Activated T-cell treated with anti-CD3 and anti-CD28 coated beads, Interleukin-2, amount 50 U/mL, for 4 hours (primary cell): ENCODE measurements at regions not wholly inside any gene's neighbourhood (a gene's known extent, or its start where the extent isn't known, plus 50 kb on each side); places are given as distances from the start of the nearest gene placed in this dataset.

Source experiments
- ATAC-seq, 2 donors: fragments of 200-7000 bp; cut with Tn5 transposase; one replicate each; pipeline ENCODE4 v1.10.0; 2021
- DNase-seq: peaks from one replicate; pipeline ENCODE4 v3.0.0-alpha.2; 2020
- H3K27me3 Mint-ChIP-seq: one replicate; pipeline ENCODE4 v1.8.0; 2021; ENCODE audit warnings: low read depth, mixed read lengths
- H3K36me3 Mint-ChIP-seq: one replicate; pipeline ENCODE4 v1.8.0; 2022; ENCODE audit warnings: mixed read lengths; ENCODE audit not compliant: insufficient read depth
- H3K4me1 Mint-ChIP-seq: one replicate; pipeline ENCODE4 v1.8.0; 2021; ENCODE audit warnings: low read depth, mixed read lengths
- H3K4me3 Mint-ChIP-seq: one replicate; pipeline ENCODE4 v1.8.0; 2021; ENCODE audit warnings: mild to moderate bottlenecking, moderate library complexity, mixed read lengths
- H3K9me3 Mint-ChIP-seq: one replicate; pipeline ENCODE4 v1.8.0; 2021; ENCODE audit warnings: mixed read lengths

DNA sequence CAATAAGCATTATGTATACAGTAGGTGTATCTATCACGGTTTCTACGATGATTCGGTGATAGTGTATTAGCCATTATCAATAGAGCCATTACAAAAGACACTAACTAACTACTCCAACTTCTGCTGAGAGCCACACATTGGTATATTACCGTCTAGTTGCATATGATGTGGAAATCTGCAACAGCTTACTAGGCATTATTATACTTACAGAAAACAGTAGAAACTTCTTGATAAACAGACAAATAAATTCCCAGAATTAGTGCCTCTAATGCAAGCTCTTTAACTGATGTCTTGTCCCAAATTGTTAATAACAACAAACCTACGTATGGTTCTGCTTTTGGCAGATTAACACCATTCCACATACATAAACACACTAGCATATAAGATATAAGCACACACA, 1923.0 kb upstream of the PIK3C3 start:
- peaks cover 6% of the 10 kb centered on the region for H3K9me3 Mint-ChIP-seq
- H3K4me3 Mint-ChIP-seq = no peak overlapping the region
- no peaks in the 10 kb centered on the region for H3K4me1 Mint-ChIP-seq
- H3K36me3 Mint-ChIP-seq = no peaks in the 10 kb centered on the region
- DNase-seq (no peak), ATAC-seq (no peak)
- H3K27me3 Mint-ChIP-seq = no peaks in the 10 kb centered on the region

- ATAC-seq = no peak
- no peaks in the 10 kb centered on the region for H3K36me3 Mint-ChIP-seq
- no peaks in the 10 kb centered on the region for H3K27me3 Mint-ChIP-seq
- peaks cover 6% of the 10 kb centered on the region for H3K9me3 Mint-ChIP-seq
- no peak overlapping the region for H3K4me3 Mint-ChIP-seq
- H3K4me1 Mint-ChIP-seq = no peaks in the 10 kb centered on the region
- no peak for DNase-seq
Measured at GRCh38 chr18:40031435-40031834, 1923.6 kb upstream of the PIK3C3 start.

DNA sequence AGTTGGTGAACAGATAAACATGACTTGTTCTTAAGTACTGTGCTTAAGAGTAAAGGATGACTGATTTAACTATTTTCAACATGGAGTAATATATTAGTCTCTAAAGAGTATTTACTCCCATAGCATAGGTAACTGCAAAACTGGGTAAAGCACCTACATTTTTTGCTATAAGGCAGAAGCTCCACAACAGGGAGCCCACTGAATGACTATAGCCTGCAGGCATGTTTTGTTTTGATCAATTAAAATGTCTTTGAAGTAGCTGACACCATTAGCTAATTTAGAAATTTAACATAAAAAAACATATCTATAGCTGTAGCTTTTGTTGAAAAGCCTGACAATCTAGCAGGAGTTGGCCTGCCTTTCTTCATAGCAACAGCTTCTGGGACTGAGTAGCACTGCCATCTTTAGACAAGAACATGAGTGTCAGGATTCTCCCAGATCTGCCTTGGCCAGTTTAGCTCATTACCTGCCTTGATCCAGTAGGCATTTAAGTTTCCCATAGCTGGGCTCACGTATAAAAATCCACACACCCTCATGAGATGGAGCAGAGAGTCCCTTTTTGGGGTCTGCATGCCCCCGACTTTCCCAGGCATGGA, 1935.1 kb upstream of the PIK3C3 start:
- no peak overlapping the region for H3K4me3 Mint-ChIP-seq
- DNase-seq (no peak), ATAC-seq (no peak)
- H3K9me3 Mint-ChIP-seq = peaks cover 16% of the 10 kb centered on the region
- no peaks in the 10 kb centered on the region for H3K4me1 Mint-ChIP-seq
- no peaks in the 10 kb centered on the region for H3K27me3 Mint-ChIP-seq
- no peaks in the 10 kb centered on the region for H3K36me3 Mint-ChIP-seq

- H3K4me1 Mint-ChIP-seq = no peaks in the 10 kb centered on the region
- no peaks in the 10 kb centered on the region for H3K27me3 Mint-ChIP-seq
- no peak overlapping the region for H3K4me3 Mint-ChIP-seq
- ATAC-seq (no peak), DNase-seq (no peak)
- peaks cover 16% of the 10 kb centered on the region for H3K9me3 Mint-ChIP-seq
- no peaks in the 10 kb centered on the region for H3K36me3 Mint-ChIP-seq
Measured at GRCh38 chr18:40018266-40018665, 1936.8 kb upstream of the PIK3C3 start.

DNA sequence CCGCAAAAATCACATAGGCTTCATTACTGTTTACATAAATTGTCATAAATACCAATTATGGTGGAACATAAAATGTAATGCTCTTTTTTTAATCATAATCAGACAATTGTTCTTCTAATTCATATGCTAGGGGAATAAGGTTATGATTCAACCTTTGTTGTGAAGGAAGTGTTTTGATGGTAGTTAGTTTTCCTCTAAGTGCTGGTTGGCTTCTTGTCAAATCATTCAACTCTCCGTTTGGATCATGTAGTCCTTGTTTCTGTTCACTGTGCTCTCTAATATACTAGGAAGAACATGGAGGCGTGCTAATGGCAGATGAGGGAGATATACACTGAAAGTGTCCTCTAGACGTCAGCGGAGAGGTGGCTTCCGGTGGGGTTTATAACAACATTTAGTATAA, 1938.0 kb upstream of the PIK3C3 start:
- no peak overlapping the region for H3K4me3 Mint-ChIP-seq
- DNase-seq = no peak
- no peaks in the 10 kb centered on the region for H3K36me3 Mint-ChIP-seq
- no peak for ATAC-seq
- no peaks in the 10 kb centered on the region for H3K27me3 Mint-ChIP-seq
- peaks cover 9% of the 10 kb centered on the region for H3K9me3 Mint-ChIP-seq
- no peaks in the 10 kb centered on the region for H3K4me1 Mint-ChIP-seq

GRCh38 chr18:40016405-40016804, 1938.6 kb upstream of the PIK3C3 start:
- Mint-ChIP-seq H3K4me3 (no peak overlapping the region), H3K27me3 (no peaks in the 10 kb centered on the region), H3K36me3 (no peaks in the 10 kb centered on the region), H3K4me1 (no peaks in the 10 kb centered on the region), H3K9me3 (peaks cover 8% of the 10 kb centered on the region)
- ATAC-seq (no peak), DNase-seq (no peak)

GRCh38 chr18:40013001-40013609, 1941.9 kb upstream of the PIK3C3 start:
- no peak for ATAC-seq
- H3K4me3 Mint-ChIP-seq = no peak overlapping the region
- no peaks in the 10 kb centered on the region for H3K36me3 Mint-ChIP-seq
- peaks cover 10% of the 10 kb centered on the region for H3K9me3 Mint-ChIP-seq
- DNase-seq = no peak
- no peaks in the 10 kb centered on the region for H3K27me3 Mint-ChIP-seq
- H3K4me1 Mint-ChIP-seq = no peaks in the 10 kb centered on the region

DNA sequence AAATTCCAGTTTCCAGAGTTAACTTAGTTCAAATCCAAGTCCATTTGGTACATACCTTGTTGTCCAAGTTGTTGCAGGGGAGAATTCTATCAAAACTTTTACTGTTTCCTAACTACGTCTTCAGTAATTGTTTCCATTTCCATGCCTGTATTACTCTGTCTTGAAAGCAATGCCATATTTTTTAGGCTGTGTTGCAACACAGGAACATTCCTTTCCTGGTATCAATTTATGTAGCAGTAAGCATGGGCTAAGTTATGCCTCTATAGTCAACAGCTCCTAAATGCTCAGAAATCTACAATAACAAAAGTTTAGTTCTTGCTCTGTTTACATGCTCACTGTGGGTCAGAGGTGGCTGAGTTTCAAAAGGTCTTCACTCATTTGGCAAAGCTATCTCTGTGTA, 1943.8 kb upstream of the PIK3C3 start:
- H3K36me3 Mint-ChIP-seq = no peaks in the 10 kb centered on the region
- H3K9me3 Mint-ChIP-seq = peaks cover 10% of the 10 kb centered on the region
- H3K27me3 Mint-ChIP-seq = no peaks in the 10 kb centered on the region
- H3K4me1 Mint-ChIP-seq = no peaks in the 10 kb centered on the region
- ATAC-seq (no peak), DNase-seq (no peak)
- no peak overlapping the region for H3K4me3 Mint-ChIP-seq

DNA sequence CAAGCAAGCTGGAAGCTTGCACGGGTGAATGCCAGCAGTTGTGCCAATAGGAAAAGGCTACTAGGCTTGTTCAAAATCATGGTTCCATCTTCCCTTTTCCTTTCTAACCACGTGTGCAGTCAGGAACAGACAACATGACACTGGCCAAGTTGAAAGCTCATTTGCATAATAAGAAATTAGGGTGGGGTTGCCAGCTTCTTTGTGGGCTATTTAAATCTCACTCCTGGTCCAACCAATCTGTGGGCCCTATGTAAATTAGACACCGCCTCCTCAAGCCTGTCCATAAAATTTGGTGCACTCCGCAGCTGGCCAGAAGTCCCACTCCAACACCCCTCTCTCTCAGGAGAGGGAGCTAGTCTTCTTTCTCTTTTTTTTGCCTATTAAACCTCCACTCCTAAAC, 1948.4 kb upstream of the PIK3C3 start:
- Mint-ChIP-seq H3K4me3 (no peak overlapping the region), H3K4me1 (no peaks in the 10 kb centered on the region), H3K27me3 (no peaks in the 10 kb centered on the region), H3K9me3 (peaks cover 19% of the 10 kb centered on the region), H3K36me3 (no peaks in the 10 kb centered on the region)
- DNase-seq (no peak), ATAC-seq (no peak)

GRCh38 chr18:40004246-40004645, 1950.8 kb upstream of the PIK3C3 start:
- H3K4me1 Mint-ChIP-seq = no peaks in the 10 kb centered on the region

DNA sequence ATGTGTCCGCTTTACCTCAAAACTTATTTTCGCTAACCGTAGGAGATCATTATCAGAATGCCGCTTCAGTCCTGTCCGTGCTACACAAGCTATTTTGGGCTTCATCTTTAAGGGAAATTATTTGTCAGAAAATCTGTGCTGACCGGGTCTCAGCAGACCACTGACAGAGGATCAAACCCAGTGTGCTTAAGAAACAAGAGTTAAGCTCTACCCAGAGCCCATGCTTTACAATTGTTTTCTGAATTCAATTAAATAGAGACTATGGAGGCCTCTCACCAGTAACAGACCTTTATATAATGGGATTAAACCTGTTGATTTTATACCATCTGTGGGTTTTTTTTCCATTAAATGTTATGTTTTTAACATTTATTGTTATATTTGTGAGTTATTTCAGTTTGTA, 1956.7 kb upstream of the PIK3C3 start:
- Mint-ChIP-seq H3K4me1 (no peaks in the 10 kb centered on the region), H3K4me3 (no peak overlapping the region), H3K9me3 (peaks cover 14% of the 10 kb centered on the region), H3K27me3 (no peaks in the 10 kb centered on the region), H3K36me3 (no peaks in the 10 kb centered on the region)
- ATAC-seq = no peak
- no peak for DNase-seq

More at GRCh38 chr18:40004246-40004645, 1950.8 kb upstream of the PIK3C3 start:
- H3K4me3 Mint-ChIP-seq = no peak overlapping the region
- H3K36me3 Mint-ChIP-seq = no peaks in the 10 kb centered on the region
- DNase-seq = no peak
- H3K9me3 Mint-ChIP-seq = peaks cover 9% of the 10 kb centered on the region
- no peak for ATAC-seq
- no peaks in the 10 kb centered on the region for H3K27me3 Mint-ChIP-seq

DNA sequence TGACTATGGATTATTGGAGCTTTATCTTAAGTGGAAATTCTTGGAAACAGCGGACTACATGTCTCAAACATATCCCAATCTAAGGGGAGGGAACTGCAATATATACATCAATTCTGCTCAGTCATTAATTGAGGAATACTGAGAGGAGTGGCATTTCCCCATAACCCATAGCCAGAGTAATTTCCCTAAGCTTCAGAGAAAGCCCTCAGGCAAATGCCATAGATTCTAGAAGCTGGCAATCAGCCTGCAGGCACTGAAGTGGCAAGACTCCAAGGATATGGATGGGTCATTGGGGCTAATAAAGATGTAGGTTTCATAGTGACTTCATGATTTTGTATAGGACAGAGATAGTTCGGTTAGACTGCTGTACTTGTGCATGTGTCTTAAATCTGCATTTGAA, 1960.5 kb upstream of the PIK3C3 start:
- Mint-ChIP-seq H3K27me3 (no peaks in the 10 kb centered on the region), H3K4me3 (no peak overlapping the region), H3K36me3 (no peaks in the 10 kb centered on the region), H3K9me3 (peaks cover 12% of the 10 kb centered on the region), H3K4me1 (no peaks in the 10 kb centered on the region)
- DNase-seq (no peak), ATAC-seq (no peak)

GRCh38 chr18:39991696-39992265, 1963.3 kb upstream of the PIK3C3 start:
- H3K9me3 Mint-ChIP-seq = peaks cover 11% of the 10 kb centered on the region
- H3K27me3 Mint-ChIP-seq = no peaks in the 10 kb centered on the region
- no peaks in the 10 kb centered on the region for H3K4me1 Mint-ChIP-seq
- H3K4me3 Mint-ChIP-seq = no peak overlapping the region
- ATAC-seq (no peak), DNase-seq (no peak)
- H3K36me3 Mint-ChIP-seq = no peaks in the 10 kb centered on the region

DNA sequence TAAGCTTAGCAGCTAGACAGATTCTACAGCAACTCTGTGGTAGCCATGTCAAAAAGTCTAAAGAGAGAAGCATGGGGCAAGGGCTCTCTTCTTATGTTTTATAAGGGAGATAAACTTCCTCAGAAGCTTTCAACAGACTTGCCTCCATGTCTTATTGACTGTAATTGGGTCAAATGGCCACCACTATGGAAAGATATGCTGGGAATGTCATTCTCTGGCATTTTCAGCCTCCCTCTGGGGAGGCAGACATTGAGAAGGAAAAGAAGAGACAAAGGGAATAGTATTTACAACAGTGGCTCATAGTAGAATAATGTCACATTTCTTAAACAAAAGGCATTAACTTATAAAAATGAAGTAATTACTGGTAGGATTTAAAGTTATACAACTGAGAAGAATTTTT, 1964.5 kb upstream of the PIK3C3 start:
- ATAC-seq = no peak
- DNase-seq = no peak
- Mint-ChIP-seq H3K9me3 (peaks cover 7% of the 10 kb centered on the region), H3K4me1 (no peaks in the 10 kb centered on the region), H3K27me3 (no peaks in the 10 kb centered on the region), H3K36me3 (no peaks in the 10 kb centered on the region), H3K4me3 (no peak overlapping the region)

- no peaks in the 10 kb centered on the region for H3K36me3 Mint-ChIP-seq
- H3K4me3 Mint-ChIP-seq = no peak overlapping the region
- no peak for DNase-seq
- H3K9me3 Mint-ChIP-seq = no peaks in the 10 kb centered on the region
- no peaks in the 10 kb centered on the region for H3K4me1 Mint-ChIP-seq
- H3K27me3 Mint-ChIP-seq = no peaks in the 10 kb centered on the region
- ATAC-seq = no peak
Measured at GRCh38 chr18:39976771-39977170, 1978.3 kb upstream of the PIK3C3 start.
